CD4-positive, alpha-beta T cell treated with Interleukin-1 beta for 1 hour (primary cell): ENCODE measurements at regions not wholly inside any gene's neighbourhood (a gene's known extent, or its start where the extent isn't known, plus 50 kb on each side); places are given as distances from the start of the nearest gene placed in this dataset.
"Not testable (repeated sequence)": the region's sequence is repeated elsewhere in the genome, so short reads cannot be mapped to it uniquely, and the experiment has no call there.

Experiments used
- DNase-seq, 2 donors: peaks; one replicate each; pipeline ENCODE4 v3.0.0-alpha.2; 2020 to 2022

DNA sequence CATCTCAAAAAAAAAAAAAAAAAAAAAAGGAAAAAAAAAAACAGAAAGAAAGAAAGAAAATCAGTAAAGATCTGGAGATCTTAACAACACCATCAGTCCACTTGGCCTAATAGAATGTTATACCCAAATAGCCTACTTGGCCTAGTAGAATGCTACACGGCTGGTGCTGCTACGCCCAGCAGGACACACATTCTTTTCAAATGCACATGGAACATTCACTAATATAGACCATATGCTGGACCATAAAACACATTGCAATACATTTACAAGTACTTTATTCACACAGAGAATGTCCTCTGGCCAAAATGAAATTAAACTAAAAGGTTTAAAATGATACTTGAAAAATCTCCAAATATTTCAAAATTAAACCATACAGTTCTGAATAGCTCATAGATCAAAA, 80.0 kb upstream of the TNFAIP3 start:
- DNase-seq: no peak

DNA sequence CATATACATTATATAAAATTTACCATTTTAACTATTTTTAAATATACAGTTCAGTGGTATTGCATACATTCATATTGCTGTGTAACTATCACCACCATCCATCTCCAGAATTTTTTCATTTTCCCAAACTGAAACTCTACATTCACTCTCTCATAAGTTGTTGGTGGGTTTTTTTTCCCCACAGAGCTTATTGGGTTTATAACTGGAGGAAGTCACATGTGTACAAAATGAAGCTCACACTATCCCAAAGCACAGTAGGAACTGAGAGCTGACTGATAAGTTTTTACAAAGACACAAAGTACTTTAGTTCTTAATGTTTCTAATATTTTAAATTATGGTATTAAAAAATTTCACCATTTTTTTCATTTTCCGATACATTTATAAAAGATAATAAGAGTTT, 78.8 kb upstream of the TNFAIP3 start:
- no peak for DNase-seq

- no peak for DNase-seq
Observed at GRCh38 chr6:137791281-137792159, 75.5 kb upstream of the TNFAIP3 start.

- DNase-seq: no peak
Observed at GRCh38 chr6:137792160-137793033, 74.7 kb upstream of the TNFAIP3 start.

- no peak for DNase-seq
Observed at GRCh38 chr6:137793805-137794515, 73.1 kb upstream of the TNFAIP3 start.

GRCh38 chr6:137794516-137795201, 72.4 kb upstream of the TNFAIP3 start:
- DNase-seq: no peak

DNA sequence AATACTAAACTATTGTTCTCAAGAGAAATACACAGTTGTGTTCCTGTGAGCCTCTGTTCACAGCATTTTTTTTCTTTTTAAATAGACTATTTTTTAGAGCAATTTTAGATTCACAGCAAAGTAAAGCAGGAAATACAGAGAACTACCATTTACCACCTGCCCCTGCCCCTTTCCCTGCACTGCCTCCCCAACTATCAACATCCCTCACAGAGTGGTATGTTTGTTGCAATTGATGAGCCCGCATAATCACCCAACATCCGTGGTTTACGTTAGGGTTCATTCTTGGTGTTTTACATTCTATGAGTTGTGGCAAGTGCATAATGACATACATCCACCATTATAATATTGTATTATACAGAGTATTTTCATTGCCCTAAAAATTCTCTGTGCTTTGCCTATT, 71.6 kb upstream of the TNFAIP3 start:
- no peak for DNase-seq

GRCh38 chr6:137798261-137798660, 68.8 kb upstream of the TNFAIP3 start:
- DNase-seq: no peak

DNA sequence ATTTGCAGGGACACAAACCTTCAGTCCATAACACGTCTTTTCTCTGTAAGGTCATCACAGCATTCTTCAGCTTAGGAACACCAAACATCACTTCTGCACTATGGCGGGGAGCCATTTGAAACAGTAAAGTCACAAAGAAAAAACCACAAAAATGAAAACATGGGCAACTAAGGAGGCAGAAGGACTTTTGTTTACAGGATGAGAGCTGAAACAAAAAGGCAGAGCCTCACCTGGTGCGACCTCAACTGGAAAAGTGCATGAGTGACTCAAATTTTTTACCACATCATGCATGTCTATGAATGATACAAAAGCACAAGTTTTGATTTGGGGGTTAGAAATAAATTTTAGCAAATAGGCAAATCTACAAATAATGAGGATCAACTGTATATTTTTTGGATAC, 68.2 kb upstream of the TNFAIP3 start:
- no peak for DNase-seq

DNA sequence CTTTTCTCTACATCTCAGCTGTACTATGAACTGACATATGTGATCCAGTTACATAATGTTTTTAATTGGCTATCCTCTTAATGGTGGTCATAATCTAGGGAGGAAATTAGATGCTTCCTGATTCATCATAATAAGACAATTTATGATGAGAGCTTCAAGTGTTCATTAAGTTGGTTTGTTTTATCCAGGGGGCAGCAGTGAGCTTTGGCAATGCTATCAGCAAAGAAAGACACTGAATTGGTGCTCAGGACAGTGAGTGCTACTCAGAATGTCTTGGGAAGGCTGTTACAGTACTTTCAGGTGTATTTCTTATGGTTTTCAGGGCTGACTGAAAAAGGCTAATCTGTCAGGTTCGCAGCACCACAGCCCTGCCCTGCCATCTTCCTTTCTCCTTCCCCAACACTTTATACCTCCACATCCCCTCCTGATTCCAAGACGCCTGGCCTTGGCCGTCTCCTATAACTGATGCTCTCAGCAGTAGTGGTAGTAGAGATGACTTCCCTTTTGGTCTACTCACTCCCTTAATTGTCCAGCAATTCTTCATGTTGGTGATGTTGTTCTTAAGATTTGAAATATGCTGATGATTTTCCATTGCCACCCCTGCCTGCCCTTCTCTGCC, 67.0 kb upstream of the TNFAIP3 start:
- peak; percentile 78 to 88 for DNase-seq

GRCh38 chr6:137800762-137801161, 66.3 kb upstream of the TNFAIP3 start:
- DNase-seq: no peak

DNA sequence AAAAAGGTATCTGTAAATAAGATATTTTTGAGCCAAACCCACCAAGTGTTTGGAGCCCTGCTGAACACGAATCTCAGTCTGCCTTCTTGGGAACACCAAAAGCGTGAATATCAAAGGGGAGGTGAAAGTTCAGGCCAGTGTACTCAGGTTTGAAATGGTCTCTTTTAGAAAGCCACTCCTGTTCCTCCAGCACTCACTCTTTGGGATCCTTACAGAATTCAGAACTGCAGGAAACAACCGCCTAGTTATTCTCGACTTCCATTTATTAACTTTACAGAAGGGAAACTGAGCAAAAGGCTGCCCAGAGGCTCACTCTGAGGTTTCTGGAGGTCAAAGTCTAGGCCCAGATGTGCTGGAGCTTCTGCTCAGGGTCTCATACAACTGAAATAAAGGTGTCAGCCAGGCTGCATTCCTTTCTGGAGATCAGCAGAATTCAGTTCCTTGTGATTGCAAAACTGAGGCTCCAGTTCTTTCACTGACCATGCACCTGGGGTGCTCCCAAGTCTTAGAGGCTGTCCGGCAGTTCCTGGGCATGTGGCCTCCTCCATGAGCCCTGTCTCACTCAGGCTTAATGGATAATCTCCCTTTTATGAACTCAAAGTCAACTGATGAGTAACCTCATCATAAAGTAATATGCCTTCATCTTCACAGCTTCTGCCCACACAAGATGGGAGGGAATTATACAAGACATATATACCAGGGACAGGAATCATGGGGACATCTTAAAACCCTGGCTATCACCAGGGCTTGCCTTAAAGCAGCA, 65.5 kb upstream of the TNFAIP3 start:
- DNase-seq: no peak

DNA sequence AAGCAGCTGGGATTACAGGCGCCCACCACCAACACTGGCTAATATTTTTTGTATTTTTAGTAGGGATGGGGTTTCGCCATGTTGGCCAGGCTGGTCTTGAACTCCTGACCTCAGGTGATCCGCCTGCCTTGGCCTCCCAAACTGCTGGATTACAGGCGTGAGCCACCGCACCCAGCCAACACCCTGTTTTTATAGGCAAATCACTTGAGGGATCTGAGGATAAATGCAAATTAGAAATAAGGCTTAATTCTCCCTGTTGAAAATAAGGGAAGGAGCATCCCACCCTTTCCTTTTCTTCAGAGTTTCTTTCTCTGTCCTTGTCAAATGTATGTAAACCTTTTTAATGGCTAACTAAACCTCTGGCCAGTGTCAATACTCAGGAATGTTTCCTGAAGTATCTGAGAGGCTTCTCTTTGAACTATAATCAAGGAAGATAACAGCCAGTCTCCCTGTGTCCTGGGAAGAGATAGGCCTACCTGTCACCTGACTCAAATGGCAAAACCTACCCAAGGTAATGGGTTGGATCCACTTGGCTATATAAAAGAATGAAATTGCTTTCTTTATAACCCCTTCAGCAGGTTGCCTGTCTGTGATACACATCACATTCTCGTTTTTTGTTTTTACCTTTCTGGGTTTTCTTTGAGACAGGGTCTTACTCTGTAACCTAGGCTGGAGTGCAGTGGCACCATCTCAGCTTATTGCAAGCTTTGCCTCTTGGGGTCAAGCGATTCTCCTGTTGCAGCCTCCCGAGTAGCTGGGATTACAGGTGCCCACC, 64.5 kb upstream of the TNFAIP3 start:
- DNase-seq: no peak

DNA sequence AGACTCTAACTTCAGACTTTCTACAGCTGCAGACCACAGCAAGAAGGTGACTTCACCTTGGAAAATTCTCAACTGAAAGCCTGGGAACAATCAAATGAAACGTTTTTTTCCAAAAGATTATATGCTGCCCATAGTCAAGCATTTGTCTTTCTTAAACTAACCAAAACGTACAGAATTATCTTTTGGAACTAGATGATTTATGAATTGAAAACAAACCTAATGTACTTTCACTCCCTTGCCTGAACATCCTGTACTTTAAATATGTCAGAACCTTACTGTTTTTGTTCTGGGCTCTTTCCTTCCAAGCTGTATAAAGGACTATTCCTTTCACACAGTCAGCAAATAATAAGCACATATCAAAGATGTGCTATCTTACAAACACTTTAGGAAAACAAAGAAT, 62.4 kb upstream of the TNFAIP3 start:
- no peak for DNase-seq

DNA sequence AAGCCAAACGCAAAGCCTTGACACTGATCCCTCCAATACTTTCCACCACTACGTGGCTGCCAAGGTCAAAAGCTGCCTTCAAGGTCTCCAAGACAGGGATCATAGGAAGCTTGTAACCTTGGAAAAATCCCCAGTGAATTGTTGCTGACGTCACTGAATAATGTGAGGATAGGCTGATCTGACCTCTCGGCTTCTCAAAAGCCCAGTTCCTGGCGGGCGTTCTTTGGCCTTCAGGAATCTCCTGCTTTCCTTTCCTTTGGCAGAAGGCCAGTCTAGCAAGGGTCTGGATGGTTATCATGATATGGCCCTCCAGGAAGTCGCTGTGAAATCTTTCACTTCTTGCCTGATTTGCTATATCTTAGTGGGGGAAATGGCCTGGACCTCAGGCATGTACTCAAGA, 61.4 kb upstream of the TNFAIP3 start:
- no peak for DNase-seq

- DNase-seq: no peak
Observed at GRCh38 chr6:137806914-137807682, 60.0 kb upstream of the TNFAIP3 start.

DNA sequence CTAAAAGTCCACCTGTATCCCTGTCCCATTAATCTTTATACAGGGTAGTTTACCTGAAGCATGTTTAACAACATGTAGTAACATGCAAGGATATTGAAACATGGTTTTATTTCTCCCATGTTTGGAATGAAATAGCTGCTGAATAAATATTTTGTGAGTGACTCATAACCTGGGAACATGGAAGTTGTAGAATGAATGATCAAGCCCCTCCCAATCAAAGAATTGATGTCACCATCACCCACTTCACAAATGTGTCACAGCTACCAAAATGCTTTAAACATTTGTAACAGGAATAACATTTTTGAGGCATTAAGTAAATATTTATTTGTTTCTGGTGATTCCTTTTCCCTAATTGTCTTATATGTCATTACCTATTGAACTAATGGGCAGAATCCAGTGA, 58.9 kb upstream of the TNFAIP3 start:
- no peak for DNase-seq

DNA sequence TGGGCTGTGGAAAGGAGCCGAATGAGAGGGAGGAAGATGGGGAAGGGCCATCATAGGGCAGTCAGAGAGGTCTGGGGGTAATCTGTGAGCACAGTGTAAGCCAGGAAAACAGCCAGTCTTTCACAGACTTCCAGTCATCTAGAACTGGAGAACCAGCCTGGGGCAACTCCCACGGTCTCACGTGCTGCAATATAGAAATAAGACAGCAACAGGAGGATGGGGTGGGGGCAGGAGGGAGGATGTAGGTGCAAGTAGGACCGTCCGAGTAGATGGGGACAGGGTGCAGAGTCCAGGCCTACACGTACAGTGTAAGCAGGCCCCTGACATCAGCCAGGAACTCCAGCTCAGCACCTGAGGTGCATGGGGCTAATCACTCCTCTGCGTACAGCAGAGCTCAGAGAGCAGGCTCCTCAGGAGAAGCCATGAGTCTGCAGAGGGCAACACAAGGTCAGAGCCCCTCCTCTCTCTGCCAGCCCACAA, 58.2 kb upstream of the TNFAIP3 start:
- no peak for DNase-seq

- DNase-seq: not testable (repeated sequence)
Observed at GRCh38 chr6:137809895-137810553, 57.0 kb upstream of the TNFAIP3 start.
